ENCODE measurements at regions not wholly inside any gene's neighbourhood (a gene's known extent, or its start where the extent isn't known, plus 50 kb on each side); places are given as distances from the start of the nearest gene placed in this dataset.

- no TSS peak for BruUV-seq (replicated peaks)
- CTCF ChIA-PET = no interaction called here
- Mint-ChIP-seq H3K9me3 (ENCODE audit: unreplicated experiment) (no peaks in the 10 kb centered on the region), H3K27me3 (ENCODE audit: insufficient read depth, unreplicated experiment) (no peaks in the 10 kb centered on the region), H3K36me3 (ENCODE audit: insufficient read depth, unreplicated experiment) (peaks cover 4% of the 10 kb centered on the region), H3K4me1 (ENCODE audit: insufficient read depth, unreplicated experiment) (no peaks in the 10 kb centered on the region), H3K4me3 (ENCODE audit: unreplicated experiment) (no peak overlapping the region), H3K27ac (ENCODE audit: low read depth, unreplicated experiment) (no peak overlapping the region)
- POLR2A ChIA-PET = interaction anchor here (0.7 kb wide), 1 partner anchor 522 kb away, joined by 3 read pairs; no protein-coding TSS in a partner anchor
- TF ChIP-seq CTCF (IDR thresholded peaks at IDR 0.05; ENCODE audit: unreplicated experiment) = no peak
- no peak for DNase-seq (ENCODE audit: unreplicated experiment)
- intact Hi-C loops (cut with micrococcal nuclease) = no loop called here
Measured at GRCh38 chr13:74218291-74218690, 84.1 kb upstream of the KLF12 start.

- no peak overlapping the region for H3K4me3 Mint-ChIP-seq (ENCODE audit: unreplicated experiment)
- ChIA-PET CTCF (no interaction called here), POLR2A (no interaction called here)
- BruUV-seq (replicated peaks) = no TSS peak
- TF ChIP-seq CTCF (IDR thresholded peaks at IDR 0.05; ENCODE audit: unreplicated experiment) = no peak
- peaks cover 4% of the 10 kb centered on the region for H3K36me3 Mint-ChIP-seq (ENCODE audit: insufficient read depth, unreplicated experiment)
- intact Hi-C loops (cut with micrococcal nuclease) = no loop called here
- no peak overlapping the region for H3K27ac Mint-ChIP-seq (ENCODE audit: low read depth, unreplicated experiment)
- no peaks in the 10 kb centered on the region for H3K9me3 Mint-ChIP-seq (ENCODE audit: unreplicated experiment)
- DNase-seq (ENCODE audit: unreplicated experiment) = no peak
- no peaks in the 10 kb centered on the region for H3K27me3 Mint-ChIP-seq (ENCODE audit: insufficient read depth, unreplicated experiment)
- H3K4me1 Mint-ChIP-seq (ENCODE audit: insufficient read depth, unreplicated experiment) = no peaks in the 10 kb centered on the region
Measured at GRCh38 chr13:74217811-74218210, 83.6 kb upstream of the KLF12 start.

GRCh38 chr13:74215420-74215819 lies 81.2 kb upstream of the KLF12 start:
- intact Hi-C loops (cut with micrococcal nuclease) = no loop called here
- peaks cover 10% of the 10 kb centered on the region for H3K4me1 Mint-ChIP-seq (ENCODE audit: insufficient read depth, unreplicated experiment)
- H3K27me3 Mint-ChIP-seq (ENCODE audit: insufficient read depth, unreplicated experiment) = no peaks in the 10 kb centered on the region
- H3K27ac Mint-ChIP-seq (ENCODE audit: low read depth, unreplicated experiment) = no peak overlapping the region
- no peak for TF ChIP-seq CTCF (IDR thresholded peaks at IDR 0.05; ENCODE audit: unreplicated experiment)
- ChIA-PET POLR2A (no interaction called here), CTCF (no interaction called here)
- no TSS peak for BruUV-seq (replicated peaks)
- no peak for DNase-seq (ENCODE audit: unreplicated experiment)
- no peak overlapping the region for H3K4me3 Mint-ChIP-seq (ENCODE audit: unreplicated experiment)
- peaks cover 4% of the 10 kb centered on the region for H3K36me3 Mint-ChIP-seq (ENCODE audit: insufficient read depth, unreplicated experiment)
- no peaks in the 10 kb centered on the region for H3K9me3 Mint-ChIP-seq (ENCODE audit: unreplicated experiment)

GRCh38 chr13:74214321-74214720 lies 80.1 kb upstream of the KLF12 start:
- no peak for DNase-seq (ENCODE audit: unreplicated experiment)
- Mint-ChIP-seq H3K4me1 (ENCODE audit: insufficient read depth, unreplicated experiment) (peaks cover 10% of the 10 kb centered on the region), H3K36me3 (ENCODE audit: insufficient read depth, unreplicated experiment) (peaks cover 1% of the 10 kb centered on the region), H3K9me3 (ENCODE audit: unreplicated experiment) (no peaks in the 10 kb centered on the region), H3K27ac (ENCODE audit: low read depth, unreplicated experiment) (no peak overlapping the region), H3K27me3 (ENCODE audit: insufficient read depth, unreplicated experiment) (no peaks in the 10 kb centered on the region), H3K4me3 (ENCODE audit: unreplicated experiment) (no peak overlapping the region)
- intact Hi-C loops (cut with micrococcal nuclease) = no loop called here
- POLR2A ChIA-PET = interaction anchor here (0.7 kb wide), 1 partner anchor 911 kb away, joined by 4 read pairs; no protein-coding TSS in a partner anchor
- BruUV-seq (replicated peaks) = no TSS peak
- CTCF ChIA-PET = no interaction called here
- TF ChIP-seq CTCF (IDR thresholded peaks at IDR 0.05; ENCODE audit: unreplicated experiment) = no peak
